Adrenal gland (tissue), 5 donors: ENCODE measurements at regions not wholly inside any gene's neighbourhood (a gene's known extent, or its start where the extent isn't known, plus 50 kb on each side); places are given as distances from the start of the nearest gene placed in this dataset.

Source experiments
- CTCF ChIP-seq, 6 experiments: fragments of 450-650 bp in 4 of 6; fragments of 200-600 bp in 2 of 6; sonication (generic) in 1 of 6; IDR thresholded peaks; 1 replicate in 5 of 6; 2 replicates in 1 of 6; pipeline versions ENCODE4 v1.5.1 to v1.8.0; 2016 to 2021; ENCODE audit warnings: antibody characterized with exemption in 6 of 6, mild to moderate bottlenecking in 2 of 6, moderate library complexity in 1 of 6
- POLR2A ChIP-seq, 2 donors: fragments of 450-650 bp; IDR thresholded peaks; one replicate each; pipeline ENCODE4 v1.6.1; 2017; ENCODE audit warnings: antibody characterized with exemption in 2 of 2, mild to moderate bottlenecking in 2 of 2, moderate library complexity in 1 of 2
- donor health status: DM: no; HTN: no; CAD: no.

DNA sequence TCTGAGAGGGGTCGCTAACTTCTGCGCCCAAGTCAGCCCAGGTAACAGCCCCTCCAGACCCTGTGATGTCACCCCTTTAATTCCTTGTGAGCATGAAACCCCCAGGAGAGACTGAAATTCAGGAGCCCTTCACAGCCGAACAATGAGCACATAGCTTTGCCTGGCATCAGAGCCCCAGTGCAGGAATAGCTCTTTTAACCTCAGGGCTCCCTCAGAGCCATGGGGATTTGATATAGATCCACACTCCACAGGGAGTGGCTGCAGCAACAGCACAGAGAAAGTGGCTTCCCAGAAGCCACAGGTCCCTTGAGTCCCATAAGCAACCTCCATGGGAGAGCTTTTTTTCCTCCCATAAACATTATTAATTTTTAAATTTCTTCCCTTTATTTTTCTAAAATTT, 150.0 kb upstream of the MARCKS start:
- TF ChIP-seq CTCF (IDR thresholded peaks at IDR 0.05) (no peak), POLR2A (IDR thresholded peaks at IDR 0.05) (no peak)
